ENCODE measurements at regions not wholly inside any gene's neighbourhood (a gene's known extent, or its start where the extent isn't known, plus 50 kb on each side); places are given as distances from the start of the nearest gene placed in this dataset.

DNA sequence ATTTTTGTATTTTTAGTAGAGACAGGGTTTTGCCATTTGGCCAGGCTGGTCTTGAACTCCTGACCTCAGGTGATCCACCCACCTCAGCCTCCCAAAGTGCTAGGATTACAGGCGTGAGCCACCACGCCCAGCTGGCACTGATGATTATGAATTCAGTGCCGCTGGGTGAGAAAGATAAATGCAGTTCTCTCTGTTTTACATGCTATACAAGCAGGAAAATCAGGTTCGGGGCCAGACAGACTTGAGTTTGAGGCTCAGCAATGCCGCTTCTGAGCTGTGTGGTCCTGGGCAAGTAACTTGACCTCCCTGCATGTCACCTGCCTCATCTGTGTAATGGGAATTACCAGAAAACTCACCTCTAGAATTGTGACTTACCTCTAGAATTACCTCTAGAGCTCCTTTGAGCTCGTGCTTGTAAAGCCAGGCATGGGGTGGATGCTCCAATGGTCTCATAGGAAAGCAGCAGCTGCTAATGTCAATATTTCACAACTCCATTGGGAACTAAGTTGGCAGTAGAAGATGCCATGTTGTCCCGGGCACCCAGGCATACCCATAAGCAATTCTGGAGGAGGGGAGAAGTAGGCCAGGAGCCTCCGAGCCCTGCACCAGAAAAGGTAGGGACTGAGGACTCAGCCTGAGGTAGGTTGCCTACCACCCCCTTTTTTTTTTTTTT lies 119.8 kb upstream of the SLC25A33 start:
- DNase-seq: no peak
- CTCF ChIA-PET: interaction anchor here (2.4 kb wide), 1 partner anchor 130 kb away, joined by 13 read pairs; no protein-coding TSS in a partner anchor

More for the DNA sequence above, 119.8 kb upstream of the SLC25A33 start:
- Histone ChIP-seq H3K36me3 (replicated peaks in 1 of 2; ENCODE audit: control extremely low read depth in 1 of 2, control insufficient read depth in 1 of 2, extremely low read depth in 1 of 2, insufficient read depth in 2 of 2, low read length in 1 of 2) (no peaks in the 10 kb centered on the region), H4K20me1 (ENCODE audit: control insufficient read depth, insufficient read depth, low read length, poor library complexity, severe bottlenecking) (no peaks in the 10 kb centered on the region), H3K4me1 (ENCODE audit: control insufficient read depth in 2 of 2, insufficient read depth in 2 of 2, low read length in 2 of 2) (peaks cover 59 to 83% of the 10 kb centered on the region in 2 donors), H3K79me2 (ENCODE audit: control insufficient read depth, insufficient read depth, low read length) (peaks cover 3% of the 10 kb centered on the region), H3K4me2 (replicated peaks; ENCODE audit: low read depth, low read length, poor library complexity, severe bottlenecking) (no peak overlapping the region), H3K27ac (ENCODE audit: low read length in 2 of 2) (no peak overlapping the region), H3K27me3 (replicated peaks in 1 of 4; ENCODE audit: control extremely low read depth in 1 of 4, control insufficient read depth in 3 of 4, insufficient read depth in 4 of 4, low read length in 3 of 4) (no peaks in the 10 kb centered on the region), H3K9me3 (ENCODE audit: control extremely low read depth in 1 of 3, control insufficient read depth in 2 of 3, insufficient read depth in 1 of 3, low read length in 2 of 3) (peaks cover 0 to 15% (median 6%) of the 10 kb centered on the region in 3 donors), H2AFZ (ENCODE audit: insufficient read depth, low read depth, low read length, poor library complexity, severe bottlenecking) (no peak overlapping the region), H3K9ac (ENCODE audit: low read length) (no peak overlapping the region), H3K4me3 (ENCODE audit: control extremely low read depth in 1 of 5, extremely low read depth in 1 of 5, insufficient read depth in 1 of 5, low read depth in 2 of 5, low read length in 4 of 5) (no peak overlapping the region)
- ATAC-seq (ENCODE audit: low read depth): no peak
- Mint-ChIP-seq H3K9me3 (ENCODE audit: insufficient read depth) (no peaks in the 10 kb centered on the region), H3K27me3 (no peaks in the 10 kb centered on the region), H3K4me3 (no peak overlapping the region), H3K4me1 (peaks cover 67% of the 10 kb centered on the region), H3K27ac (peak overlapping the region; percentile 4)
- TF ChIP-seq, protein P1, sequence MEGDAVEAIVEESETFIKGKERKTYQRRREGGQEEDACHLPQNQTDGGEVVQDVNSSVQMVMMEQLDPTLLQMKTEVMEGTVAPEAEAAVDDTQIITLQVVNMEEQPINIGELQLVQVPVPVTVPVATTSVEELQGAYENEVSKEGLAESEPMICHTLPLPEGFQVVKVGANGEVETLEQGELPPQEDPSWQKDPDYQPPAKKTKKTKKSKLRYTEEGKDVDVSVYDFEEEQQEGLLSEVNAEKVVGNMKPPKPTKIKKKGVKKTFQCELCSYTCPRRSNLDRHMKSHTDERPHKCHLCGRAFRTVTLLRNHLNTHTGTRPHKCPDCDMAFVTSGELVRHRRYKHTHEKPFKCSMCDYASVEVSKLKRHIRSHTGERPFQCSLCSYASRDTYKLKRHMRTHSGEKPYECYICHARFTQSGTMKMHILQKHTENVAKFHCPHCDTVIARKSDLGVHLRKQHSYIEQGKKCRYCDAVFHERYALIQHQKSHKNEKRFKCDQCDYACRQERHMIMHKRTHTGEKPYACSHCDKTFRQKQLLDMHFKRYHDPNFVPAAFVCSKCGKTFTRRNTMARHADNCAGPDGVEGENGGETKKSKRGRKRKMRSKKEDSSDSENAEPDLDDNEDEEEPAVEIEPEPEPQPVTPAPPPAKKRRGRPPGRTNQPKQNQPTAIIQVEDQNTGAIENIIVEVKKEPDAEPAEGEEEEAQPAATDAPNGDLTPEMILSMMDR (IDR thresholded peaks at IDR 0.05): no peak
- TF ChIP-seq EZH2 (IDR thresholded peaks at IDR 0.05; ENCODE audit: borderline replicate concordance, insufficient read depth, low read depth, low read length, poor library complexity, severe bottlenecking): no peak
- intact Hi-C loops (cut with micrococcal nuclease): no loop called here
- POLR2A ChIA-PET: no interaction called here
- 81% methylated on average over 5 of the region's 8 CpGs for WGBS (ENCODE audit: insufficient coverage)
